HUES6 (cell line): ENCODE measurements at regions not wholly inside any gene's neighbourhood (a gene's known extent, or its start where the extent isn't known, plus 50 kb on each side); places are given as distances from the start of the nearest gene placed in this dataset.

Source experiments
- H3K27ac ChIP-seq: 2 replicates; pipeline ENCODE4 v1.7.0; 2013; ENCODE audit warnings: low read depth, mild to moderate bottlenecking, low read length, inconsistent platforms
- H3K27me3 ChIP-seq: 2 replicates; pipeline ENCODE4 v1.6.1; 2013; ENCODE audit warnings: low read length; ENCODE audit not compliant: control insufficient read depth, insufficient read depth
- H3K36me3 ChIP-seq: 2 replicates; pipeline ENCODE4 v1.6.1; 2013; ENCODE audit warnings: low read length; ENCODE audit not compliant: control insufficient read depth, insufficient read depth
- H3K4me1 ChIP-seq: 2 replicates; pipeline ENCODE4 v1.6.1; 2013; ENCODE audit warnings: low read length; ENCODE audit not compliant: control insufficient read depth, insufficient read depth
- H3K4me3 ChIP-seq: 2 replicates; pipeline ENCODE4 v1.5.1; 2013; ENCODE audit warnings: low read depth, low read length
- H3K9ac ChIP-seq: one replicate; pipeline ENCODE4 v1.6.1; 2013; ENCODE audit warnings: mild to moderate bottlenecking, low read length
- H3K9me3 ChIP-seq: 2 replicates; pipeline ENCODE4 v1.6.1; 2013; ENCODE audit warnings: low read depth, low read length; ENCODE audit not compliant: control insufficient read depth, insufficient read depth

DNA sequence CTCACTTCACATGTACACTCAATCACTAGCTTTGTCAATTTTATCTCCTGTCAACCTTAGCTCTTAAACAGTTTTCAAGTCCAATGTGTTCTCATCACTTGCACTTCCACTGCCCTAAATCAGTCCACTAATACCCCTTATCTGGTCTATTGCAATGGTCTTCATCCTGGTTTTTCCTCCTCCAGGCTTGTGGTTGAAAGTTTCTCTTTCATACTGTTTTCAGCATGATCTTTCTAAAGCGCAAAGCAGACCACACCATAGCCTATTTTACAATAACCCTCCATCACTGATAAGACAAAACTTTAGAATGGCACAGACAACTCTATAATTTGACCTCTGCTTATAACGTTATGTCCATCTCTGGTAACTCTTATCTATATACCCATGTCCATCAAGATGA lies 62.0 kb upstream of the DDHD1 start:
- no peak overlapping the region for H3K4me3 ChIP-seq
- no peaks in the 10 kb centered on the region for H3K9me3 ChIP-seq
- no peaks in the 10 kb centered on the region for H3K27me3 ChIP-seq
- peaks cover 6% of the 10 kb centered on the region; the same call in 1 of the 2 replicates for H3K4me1 ChIP-seq
- H3K27ac ChIP-seq, result no peak overlapping the region
- H3K36me3 ChIP-seq, result no peaks in the 10 kb centered on the region
- H3K9ac ChIP-seq, result no peak overlapping the region

DNA sequence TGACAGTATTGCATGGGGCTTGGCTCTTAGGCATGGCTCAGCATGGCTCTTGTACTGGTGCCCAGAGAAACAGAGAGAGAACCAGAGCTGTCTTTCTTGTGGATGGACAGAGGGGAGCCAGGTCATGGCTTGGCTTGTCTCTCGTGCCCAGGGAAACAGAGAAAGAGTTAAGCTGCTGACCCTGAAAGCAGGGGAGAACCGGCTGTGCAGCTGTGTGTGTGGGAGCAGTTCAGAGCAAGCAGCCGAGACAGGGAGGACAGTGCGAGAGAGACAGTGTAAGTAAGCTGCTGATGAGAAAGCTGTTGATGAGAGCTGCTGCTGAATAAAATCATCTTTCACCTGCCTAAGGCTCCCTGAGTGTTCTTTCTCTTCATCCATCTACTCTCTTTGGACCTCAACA lies 61.3 kb upstream of the DDHD1 start:
- peaks cover 6% of the 10 kb centered on the region; the same call in 1 of the 2 replicates for H3K4me1 ChIP-seq
- H3K27ac ChIP-seq, result no peak overlapping the region
- no peak overlapping the region for H3K9ac ChIP-seq
- H3K9me3 ChIP-seq, result no peaks in the 10 kb centered on the region
- no peaks in the 10 kb centered on the region for H3K27me3 ChIP-seq
- no peak overlapping the region for H3K4me3 ChIP-seq
- H3K36me3 ChIP-seq, result no peaks in the 10 kb centered on the region

DNA sequence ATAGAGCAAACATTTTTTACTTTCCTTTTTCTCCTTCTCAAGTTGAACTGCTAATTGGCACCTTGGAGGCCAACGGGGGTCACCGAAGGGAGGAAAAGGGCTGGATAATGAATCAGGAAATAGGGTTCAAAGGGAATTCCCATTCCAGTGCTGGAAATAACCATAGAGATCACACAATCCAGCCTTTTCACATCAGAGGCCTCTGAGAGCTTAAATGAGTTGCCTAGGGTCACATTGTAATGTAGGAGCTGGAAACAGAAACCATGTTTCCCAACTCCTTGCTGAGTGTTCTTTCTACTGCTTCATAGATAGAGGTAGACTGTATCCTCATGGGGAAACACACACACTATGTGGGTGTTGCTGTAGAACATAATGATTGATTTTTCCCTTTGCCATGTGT lies 60.6 kb upstream of the DDHD1 start:
- Histone ChIP-seq H3K9ac (no peak overlapping the region), H3K9me3 (no peaks in the 10 kb centered on the region), H3K36me3 (no peaks in the 10 kb centered on the region), H3K4me3 (no peak overlapping the region), H3K4me1 (peaks cover 6% of the 10 kb centered on the region; the same call in 1 of the 2 replicates), H3K27me3 (no peaks in the 10 kb centered on the region), H3K27ac (no peak overlapping the region)

DNA sequence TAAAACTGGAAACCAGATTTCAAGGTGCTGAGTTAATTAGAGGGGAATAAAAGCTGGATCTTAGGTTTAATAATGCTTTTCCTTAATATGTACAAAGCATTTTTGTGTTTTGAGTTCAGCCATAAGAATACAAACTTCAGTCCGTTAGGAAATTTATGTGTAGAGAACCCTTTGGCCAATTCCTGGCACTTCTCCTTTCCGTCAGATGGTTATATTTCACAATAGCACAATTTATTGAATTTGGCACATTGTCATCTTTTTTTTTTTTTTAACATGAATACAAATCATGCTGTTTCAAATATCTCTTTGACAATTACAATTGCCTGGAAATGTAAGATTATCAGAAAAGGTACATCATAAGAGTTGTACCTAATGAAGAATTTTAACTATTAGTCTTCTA lies 56.2 kb upstream of the DDHD1 start:
- Histone ChIP-seq H3K9ac (no peak overlapping the region), H3K36me3 (no peaks in the 10 kb centered on the region), H3K9me3 (no peaks in the 10 kb centered on the region), H3K27me3 (no peaks in the 10 kb centered on the region), H3K4me3 (no peak overlapping the region), H3K4me1 (no peaks in the 10 kb centered on the region), H3K27ac (no peak overlapping the region)
